SKM-1 treated with dmso at 0.1 percent for 144 hours (cell line): ENCODE measurements at regions not wholly inside any gene's neighbourhood (a gene's known extent, or its start where the extent isn't known, plus 50 kb on each side); places are given as distances from the start of the nearest gene placed in this dataset.

Source experiments
- DNase-seq: peaks from one replicate; lab custom pipeline; 2025; ENCODE audit not compliant: unreplicated experiment; lab: John Stamatoyannopoulos, UW

DNA sequence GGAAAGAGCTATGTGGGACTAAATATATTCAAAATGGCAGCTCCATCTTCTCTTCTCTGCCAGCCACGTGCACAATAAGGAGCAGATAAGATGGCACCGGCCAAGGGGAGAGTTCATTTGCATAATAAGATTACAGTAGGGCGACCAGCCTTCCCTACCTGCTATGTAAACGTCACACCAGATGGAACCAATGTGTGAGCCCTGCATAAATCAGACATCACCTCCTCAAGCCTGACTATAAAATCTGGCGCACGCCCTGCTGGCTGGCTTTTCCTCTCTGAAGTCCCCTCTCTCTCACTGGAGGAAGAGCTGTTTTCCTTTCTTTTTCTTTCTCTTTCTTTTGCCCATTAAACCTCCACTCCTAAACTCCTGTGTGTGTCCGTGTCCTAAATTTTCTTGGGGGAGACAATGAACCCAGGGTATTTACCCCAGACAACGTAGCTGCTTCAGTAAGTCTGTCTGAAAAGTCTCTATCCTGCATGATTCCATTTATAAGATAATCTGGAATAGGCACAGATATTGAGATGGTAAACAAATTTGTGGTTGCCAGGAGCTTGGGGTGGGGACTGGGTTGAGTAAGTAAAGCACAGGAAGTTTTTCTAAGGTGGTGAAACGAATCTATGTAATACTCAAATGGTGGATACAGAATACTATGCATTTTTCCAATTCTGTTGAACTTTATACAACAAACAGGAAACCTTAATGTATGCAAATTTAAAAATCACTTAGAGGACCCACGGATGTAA, 670.0 kb upstream of the KIRREL3 start:
- DNase-seq: no peak

DNA sequence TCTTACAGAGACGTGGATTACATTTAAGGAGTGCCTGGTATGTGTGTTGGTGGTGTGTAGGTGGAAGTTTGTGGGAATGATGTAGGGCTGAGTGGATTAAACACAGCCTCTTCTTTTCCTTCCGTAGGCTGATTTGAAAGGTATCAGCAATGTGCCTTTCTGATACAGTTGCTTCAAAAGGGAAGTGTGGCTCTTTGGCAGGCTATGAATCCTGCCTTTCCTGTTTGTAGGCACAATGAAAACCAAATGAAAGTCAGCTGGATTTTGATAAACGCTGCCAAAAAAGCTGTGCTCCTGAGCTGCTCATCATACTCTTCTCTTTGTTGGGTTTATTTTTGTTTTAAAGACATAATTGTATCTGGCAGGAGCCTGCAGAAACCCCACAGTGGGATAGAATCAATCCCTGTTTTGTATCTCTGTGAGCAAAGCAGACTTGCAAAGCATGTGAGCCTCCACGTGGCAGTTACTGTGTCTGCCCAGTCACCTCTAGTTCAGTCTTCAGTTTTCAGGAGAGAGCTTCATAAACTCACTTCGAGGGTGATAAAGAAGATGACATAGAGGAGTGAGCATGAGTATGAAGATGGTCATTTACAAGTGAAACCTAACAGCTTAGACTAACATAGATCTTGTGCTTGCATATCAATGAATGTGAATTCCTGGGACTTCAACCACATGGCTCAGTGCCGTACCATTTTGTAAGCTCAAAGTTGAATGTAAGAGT, 655.7 kb upstream of the KIRREL3 start:
- DNase-seq: no peak

DNA sequence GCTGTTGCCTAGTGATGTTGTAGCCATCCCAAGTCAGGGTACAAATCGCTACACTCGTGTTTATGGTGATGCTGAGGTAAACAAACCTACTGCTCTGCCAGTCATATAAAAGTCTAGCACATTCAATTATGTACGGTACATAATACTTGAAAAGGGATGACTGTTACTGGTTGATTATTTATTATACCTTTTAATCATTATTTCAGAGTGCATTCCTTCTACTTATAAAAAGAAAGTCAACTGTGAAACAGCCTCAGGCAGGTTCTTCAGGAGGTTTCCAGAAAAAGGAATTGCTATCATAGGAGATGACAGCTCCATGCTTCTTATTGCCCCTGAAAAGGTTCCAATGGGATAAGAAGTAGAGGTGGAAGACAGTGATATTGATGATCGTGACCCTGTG, 652.5 kb upstream of the KIRREL3 start:
- no peak for DNase-seq

DNA sequence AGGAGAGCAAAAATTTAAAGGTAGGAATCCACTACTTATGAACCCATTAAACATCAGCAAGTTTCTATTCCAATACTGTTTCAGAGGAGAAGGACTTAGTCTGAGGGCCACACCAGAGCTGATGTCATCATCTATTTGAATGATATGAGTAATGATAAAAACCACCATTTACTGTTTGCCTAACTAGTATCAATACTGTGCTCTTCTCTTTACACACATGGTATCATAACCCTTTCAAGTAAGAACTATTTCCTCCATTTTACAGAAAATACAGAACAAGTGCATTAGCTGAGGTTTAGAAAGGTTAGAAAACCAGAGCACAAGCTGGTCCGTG, 651.3 kb upstream of the KIRREL3 start:
- DNase-seq: no peak

DNA sequence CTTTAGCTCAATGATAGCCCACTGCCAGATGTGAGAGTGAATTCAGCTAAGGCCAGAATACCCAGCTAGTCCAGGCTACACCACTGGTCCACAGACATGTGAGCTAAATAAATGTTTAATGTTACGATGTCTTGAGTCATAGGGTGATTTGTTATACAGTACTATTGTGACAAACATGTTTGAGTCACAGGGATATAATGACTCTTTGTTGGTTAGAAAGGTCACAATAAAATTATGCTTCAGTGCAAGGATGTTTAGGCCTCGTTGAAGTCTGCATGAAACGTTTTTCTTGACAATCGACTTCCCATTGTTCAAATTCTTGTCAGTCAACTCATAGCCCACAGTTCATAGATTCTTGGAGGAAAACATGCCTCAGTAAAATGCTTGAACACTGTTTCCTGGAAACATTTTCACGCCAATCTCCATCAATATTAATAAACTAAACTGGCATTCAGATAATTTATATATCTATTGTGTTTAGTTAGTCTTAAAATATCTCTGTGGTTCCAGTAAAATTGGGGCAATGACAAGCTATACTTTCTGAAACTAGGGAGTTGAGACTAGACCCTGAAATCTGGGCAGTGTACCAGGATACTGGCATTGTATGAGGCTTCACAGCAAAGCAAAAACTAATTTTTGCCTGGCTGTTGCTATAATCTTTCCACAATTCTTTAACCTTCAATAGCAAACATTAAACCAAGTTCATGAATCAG, 650.8 kb upstream of the KIRREL3 start:
- no peak for DNase-seq

DNA sequence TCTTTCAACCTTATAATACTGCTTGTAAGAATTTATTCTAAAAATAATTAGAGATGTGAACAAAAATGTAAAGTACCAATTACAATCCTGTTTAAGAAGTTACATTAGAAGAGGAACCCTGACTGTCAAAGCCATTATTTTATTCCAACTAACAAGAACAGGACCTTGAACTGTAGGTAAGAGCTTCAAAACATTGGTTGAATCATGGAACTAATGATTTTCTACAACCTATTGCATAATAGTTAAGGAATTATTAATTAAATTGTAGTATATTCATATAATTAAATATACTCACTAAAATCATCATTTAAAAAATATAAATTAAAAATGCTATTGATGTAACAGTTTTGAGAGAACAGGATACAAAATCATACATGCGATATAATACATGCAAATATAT, 649.4 kb upstream of the KIRREL3 start:
- no peak for DNase-seq

DNA sequence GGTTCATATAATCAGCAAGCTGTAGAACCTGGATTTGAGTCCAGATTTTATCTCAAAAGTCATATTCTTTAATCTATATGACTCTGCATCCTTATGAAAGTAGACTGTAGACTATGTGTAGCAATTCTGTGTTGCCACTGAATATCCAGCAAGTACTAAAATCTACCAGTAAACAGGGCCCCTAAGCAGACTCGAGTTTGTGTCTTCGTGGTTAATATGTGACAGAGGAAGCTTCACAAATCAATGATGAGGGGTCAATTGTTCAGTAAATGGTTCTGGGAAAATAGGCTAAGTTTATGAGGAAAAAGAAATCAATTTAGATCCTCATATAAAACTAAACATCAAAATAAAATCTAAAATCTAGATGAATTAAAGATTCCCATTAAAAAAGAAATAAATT, 648.5 kb upstream of the KIRREL3 start:
- no peak for DNase-seq

DNA sequence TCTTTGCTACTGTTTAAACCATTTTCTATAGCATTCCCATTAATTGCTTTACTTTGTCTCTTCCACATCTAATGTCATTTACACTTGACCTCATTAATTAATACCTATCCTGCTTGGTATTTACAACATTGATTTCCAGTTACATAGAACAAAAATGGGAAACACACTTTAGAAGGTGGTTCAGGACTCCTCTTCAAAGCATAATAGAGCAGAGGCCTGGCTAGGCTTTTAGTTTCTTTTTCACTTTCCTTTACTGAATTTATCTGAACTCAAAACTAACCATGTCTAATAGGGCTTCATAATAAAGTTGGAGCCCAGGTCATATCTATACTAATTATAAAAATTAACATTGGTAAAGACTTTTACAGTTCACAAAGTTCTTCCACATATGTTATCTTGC, 648.0 kb upstream of the KIRREL3 start:
- DNase-seq: no peak

DNA sequence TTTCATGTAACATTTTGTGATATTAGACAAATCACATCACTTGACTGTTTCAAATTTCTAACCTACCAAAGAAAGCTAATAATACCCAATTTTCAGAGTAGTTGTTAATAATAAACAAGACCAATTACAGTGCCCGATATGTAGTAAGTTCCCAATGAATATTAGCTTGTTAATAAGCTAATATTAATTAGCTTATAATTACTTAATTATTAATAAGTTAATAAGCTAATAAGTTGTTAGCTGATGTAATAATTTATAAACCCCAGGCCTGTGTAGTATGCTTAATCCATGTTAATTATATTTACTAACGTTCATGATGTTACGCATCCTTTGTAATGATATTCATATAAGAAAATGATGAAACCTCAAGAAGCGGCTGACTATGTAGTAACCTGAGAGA, 643.8 kb upstream of the KIRREL3 start:
- DNase-seq: no peak

DNA sequence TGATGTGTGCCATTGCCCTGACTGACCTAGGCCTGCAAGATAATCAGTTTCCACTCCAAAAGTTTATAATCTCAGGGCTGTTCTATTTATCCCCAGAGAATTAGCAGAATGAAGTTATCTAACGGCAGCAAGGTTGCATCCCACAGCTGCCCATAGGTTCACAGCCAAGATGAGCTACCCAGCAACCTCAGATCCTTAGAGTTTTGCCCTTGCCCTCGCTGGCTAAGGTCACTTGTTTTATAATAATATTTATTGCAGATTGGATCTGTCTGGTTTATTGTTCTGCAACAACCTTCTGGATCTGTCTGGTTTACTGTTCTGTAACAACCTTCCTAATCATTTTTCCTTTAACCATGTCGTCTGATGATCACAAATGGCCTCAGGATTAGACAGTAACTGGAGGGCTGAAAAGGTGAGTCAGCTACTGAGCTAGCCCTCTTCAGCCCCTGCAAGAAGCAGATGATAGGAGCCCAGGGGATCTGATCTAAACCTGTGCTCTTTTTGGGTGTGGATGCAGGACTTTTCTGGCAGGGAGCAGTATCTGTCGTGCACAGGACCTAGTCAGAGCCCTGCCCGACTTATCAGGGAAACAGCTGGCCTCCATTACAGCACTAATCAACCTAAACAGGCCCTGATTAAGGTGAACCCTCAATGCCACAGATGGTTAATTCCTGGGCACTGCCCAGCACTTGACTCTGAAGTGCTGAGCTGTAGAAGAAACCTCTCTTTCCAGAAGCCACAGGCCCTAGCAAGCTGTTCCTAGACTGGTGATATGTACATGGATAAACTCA, 642.9 kb upstream of the KIRREL3 start:
- no peak for DNase-seq

DNA sequence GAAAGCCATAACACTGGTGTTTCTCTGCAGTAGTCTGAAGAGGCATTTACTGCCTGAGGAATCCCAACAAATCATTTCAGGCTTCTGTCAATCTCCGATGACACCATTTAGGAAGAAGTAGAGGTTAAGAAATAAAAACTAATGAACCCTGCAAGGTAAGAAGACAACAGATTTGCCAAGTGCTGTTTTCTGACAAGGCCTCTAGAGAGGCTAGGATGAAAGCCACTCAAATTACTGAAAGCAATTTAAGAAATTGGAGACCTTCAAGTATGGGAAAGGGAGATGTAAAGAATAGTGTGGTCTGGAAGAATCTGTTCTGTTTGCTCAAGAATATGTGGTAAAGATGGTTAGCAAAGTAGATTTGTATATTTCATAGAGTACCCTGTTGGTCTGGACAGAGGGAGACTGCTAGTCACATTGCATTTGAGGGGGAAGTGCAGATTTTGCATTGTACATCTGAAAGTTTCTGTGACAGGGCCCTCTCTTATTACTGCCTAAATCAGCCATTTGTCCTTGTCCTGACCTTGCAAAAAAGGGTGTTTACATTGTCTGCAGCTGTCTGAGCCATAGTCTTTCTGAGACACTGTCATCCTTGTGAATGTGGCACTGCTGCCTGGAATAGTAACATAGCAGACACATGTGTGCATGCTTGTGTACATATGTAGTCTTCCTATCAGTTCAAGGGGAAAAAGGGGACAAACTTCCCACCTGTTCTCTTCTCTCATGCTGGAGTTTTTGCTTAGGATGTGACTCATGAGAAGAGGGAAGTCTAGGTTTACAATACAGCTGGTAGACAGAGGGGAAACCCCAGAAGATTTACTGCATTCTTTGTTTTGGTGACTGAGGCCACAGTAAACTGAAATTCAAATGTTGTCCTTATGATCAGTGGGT, 640.2 kb upstream of the KIRREL3 start:
- DNase-seq: no peak

DNA sequence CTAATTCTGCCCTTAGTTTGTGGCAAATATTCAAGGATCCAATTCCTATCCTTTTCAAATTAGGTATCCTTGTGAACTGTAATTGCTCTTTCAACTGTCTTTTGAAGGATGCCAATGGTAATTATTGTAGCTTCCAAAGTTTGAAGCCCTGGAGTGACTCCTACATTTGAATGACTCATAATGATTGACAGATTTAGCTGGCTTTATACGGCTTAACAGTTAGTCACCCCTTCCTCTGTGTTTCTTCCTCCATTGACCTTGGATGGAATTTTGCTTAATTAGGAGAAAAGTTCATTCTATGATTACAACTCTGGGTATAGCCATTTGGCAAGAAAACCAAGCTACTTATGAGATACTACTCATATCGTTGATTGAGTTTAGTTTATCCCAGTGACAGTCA, 639.3 kb upstream of the KIRREL3 start:
- no peak for DNase-seq

DNA sequence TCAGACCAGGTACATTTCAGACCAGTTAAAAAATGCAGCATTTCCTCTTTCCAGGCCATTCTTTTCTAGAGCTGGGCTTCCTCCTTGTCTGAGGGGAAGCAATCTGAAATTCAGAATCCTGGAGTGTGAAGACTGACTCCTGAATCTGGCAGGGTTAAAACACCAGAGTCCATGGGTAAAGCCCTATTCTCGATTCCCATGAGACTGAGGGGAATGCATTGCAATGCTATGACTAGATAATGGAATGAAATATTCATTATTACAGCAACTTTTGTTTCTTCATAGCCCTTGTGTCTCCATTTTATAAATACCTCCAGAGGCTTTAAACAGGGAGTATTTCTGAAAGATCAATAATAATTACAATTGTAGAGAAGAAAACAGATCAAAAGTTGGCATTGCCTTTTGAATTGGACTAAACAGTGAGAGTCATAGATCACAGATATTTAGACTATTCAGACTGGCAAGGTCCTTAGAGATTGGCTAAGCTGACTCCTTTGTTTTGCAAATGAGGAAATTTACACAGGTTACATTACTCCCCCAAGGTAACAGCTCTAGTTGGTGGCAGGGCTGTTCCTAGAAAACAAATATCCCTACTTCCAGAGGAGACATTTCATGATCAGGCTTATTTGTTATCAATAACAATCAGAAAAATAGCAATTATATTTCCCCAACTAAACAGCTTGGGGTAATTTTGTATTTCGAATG, 632.6 kb upstream of the KIRREL3 start:
- DNase-seq: no peak

DNA sequence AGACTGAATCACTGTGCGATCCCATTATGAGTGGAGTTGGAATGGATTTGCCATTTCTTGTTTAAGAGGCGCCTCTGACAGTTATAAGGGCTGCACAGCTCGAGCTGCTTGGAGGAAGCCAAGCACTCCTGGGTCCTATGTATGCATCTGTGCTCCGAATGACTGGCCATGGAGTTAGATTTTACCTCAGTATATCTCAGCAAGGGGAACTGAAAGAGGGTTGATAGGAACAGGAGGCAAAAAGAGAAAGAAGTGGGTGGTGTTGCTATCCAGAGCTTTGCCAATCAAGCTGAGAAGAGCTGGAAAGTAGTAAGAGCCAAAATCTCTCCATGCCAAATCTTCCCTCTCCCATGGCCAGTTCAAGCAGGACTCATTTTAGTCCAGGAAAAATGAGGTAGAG, 632.0 kb upstream of the KIRREL3 start:
- no peak for DNase-seq

DNA sequence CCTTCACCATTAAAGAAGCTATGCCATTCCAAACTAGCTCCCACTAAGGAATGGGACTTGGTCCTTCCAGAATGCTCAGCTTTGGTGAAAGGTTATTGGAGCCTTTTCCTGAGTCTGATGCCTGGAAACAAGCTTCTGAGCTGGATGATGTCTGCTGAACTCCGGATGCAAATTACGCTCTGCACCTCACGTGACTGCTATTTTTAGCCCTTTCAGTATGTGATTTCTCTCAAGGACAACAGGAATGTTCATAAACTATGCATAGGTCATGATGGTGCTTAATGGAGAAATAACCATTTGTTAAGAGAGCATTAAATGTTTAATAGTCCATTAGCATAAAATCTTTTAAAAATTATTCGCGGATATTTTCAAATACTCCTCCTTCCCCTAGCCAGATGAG, 631.4 kb upstream of the KIRREL3 start:
- DNase-seq: no peak

DNA sequence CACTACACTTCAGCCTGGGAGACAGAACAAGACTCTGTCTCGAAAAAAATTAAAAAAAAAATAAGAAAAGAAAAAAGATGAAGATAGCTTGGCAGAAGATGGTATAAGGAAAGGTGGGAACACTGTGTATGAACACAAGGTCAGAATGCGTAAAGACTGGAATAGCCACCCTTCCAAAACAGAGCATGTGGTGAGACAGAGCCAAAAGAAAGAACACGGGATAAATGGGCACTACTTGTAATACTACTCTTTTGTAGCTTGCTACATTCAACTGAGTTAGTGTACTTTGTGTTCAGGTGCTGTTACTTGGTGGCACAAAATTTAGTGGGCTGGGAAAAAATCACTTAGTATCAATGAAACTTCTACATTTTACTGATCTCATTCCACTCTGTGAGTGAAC, 628.6 kb upstream of the KIRREL3 start:
- DNase-seq: no peak

DNA sequence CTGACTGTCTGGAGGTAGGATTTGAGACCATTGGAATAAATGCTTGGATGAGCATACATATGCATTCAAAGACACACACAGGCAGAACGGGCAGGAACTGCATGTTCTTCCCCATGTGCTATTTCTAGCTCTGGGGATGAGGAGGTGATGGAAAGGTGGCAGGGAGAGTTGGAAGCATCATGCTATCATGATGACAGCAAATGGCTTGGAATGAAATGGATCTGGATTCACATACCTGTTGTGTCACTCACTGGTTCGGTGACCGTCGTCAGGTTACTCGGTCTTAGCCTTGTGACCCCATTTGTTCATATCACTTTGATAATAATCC, 627.9 kb upstream of the KIRREL3 start:
- DNase-seq: no peak

DNA sequence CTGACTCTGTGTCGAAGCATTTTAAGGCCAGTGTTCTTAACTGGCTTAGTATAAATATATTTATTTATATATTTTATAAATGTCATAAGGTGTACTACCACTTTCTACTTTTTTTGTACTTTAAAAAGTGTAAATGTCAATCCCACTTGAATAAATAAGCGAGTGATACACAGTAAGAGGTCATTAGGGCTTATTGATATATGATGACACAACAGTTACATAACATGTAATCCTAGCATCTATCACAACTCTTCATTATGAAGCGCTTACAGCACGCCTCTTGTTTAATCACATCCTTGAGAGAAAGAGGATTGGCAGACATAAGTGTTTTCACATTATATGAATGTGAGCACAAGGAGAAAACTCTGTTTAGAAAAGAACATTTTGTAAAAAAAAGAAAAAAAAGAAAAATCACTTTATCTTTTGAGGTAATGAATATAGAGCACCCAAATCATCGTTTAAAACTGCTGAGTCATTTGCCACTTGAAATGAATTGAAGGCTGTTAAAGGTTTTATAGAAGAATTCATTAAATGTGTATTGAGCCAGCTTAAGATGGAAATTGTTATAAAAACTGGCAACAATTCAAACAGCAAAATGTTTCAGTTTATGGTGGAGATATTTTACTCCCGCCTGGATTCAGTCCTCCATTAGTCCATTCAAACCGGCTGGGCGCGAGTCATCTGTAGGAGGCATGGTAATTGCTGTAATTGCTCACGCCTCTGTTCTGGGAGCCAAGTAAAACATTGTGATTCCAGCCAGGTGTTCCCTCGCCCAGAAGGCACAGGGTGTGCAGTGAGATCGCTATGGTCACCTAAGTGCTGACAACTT, 627.3 kb upstream of the KIRREL3 start:
- DNase-seq: no peak

DNA sequence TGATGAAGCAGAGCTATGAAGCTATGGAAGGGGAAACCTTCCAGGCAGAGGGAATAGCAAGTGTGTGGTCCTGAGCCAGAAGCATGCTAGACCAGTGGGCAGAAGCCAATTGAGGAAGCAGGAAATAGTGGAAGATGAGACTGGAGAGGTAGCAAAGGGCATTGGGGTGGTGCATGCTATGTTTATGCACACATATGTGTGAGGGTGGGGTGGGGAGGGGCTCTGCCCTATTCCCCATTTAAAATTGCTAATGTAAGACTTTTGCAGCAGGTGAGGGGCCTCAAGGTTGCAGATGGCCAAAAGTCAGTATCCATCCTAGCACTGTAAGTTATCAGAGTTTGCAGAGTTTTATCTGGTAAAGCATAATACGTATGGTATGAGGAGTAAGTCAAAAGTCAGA, 626.6 kb upstream of the KIRREL3 start:
- no peak for DNase-seq
